ENCODE measurements at regions not wholly inside any gene's neighbourhood (a gene's known extent, or its start where the extent isn't known, plus 50 kb on each side); places are given as distances from the start of the nearest gene placed in this dataset.

DNA sequence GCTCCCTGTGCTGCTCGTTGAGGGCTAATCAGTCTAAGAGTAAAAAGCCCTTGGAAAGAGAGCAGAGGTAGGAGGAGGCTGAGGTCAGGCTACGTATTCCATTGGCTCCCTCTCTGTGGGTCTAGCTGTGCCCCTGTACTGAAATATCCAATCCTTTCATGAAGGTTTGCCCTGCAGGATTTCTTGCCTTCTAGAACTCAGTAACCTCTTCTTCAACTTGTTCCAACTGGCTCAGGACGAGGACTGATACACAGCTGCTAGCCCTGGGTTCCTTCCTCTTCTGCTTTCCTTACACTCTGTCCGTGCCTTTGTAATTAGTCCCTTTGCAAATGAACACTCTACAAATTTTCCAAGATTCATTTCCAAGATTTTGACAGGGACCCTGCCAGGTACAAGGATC lies 560.5 kb downstream of the ACTR3B start:
- Histone ChIP-seq H3K36me3 (no peaks in the 10 kb centered on the region), H3K9me3 (peaks cover 0 to 19% (median 7%) of the 10 kb centered on the region in 8 donors), H3K27me3 (replicated peaks in 1 of 7) (no peaks in the 10 kb centered on the region), H3K27ac (no peak overlapping the region), H3K4me1 (no peaks in the 10 kb centered on the region), H3K4me3 (no peak overlapping the region)
- DNase-seq = no peak
- WGBS, 5 donors = 16 to 37% (median 21%) methylated on average over 4 of the region's 4 CpGs
- intact Hi-C loops (cut with DNase I; ENCODE audit: low total_unique reads) = no loop called here
- TF ChIP-seq POLR2AphosphoS5 (IDR thresholded peaks at IDR 0.05) (no peak), POLR2A (IDR thresholded peaks at IDR 0.05) (no peak)
- TF ChIP-seq, protein P1, sequence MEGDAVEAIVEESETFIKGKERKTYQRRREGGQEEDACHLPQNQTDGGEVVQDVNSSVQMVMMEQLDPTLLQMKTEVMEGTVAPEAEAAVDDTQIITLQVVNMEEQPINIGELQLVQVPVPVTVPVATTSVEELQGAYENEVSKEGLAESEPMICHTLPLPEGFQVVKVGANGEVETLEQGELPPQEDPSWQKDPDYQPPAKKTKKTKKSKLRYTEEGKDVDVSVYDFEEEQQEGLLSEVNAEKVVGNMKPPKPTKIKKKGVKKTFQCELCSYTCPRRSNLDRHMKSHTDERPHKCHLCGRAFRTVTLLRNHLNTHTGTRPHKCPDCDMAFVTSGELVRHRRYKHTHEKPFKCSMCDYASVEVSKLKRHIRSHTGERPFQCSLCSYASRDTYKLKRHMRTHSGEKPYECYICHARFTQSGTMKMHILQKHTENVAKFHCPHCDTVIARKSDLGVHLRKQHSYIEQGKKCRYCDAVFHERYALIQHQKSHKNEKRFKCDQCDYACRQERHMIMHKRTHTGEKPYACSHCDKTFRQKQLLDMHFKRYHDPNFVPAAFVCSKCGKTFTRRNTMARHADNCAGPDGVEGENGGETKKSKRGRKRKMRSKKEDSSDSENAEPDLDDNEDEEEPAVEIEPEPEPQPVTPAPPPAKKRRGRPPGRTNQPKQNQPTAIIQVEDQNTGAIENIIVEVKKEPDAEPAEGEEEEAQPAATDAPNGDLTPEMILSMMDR (IDR thresholded peaks at IDR 0.05 in 8 of 11, conservative IDR thresholded peaks at IDR 0.05 in 3 of 11) = no peak

DNA sequence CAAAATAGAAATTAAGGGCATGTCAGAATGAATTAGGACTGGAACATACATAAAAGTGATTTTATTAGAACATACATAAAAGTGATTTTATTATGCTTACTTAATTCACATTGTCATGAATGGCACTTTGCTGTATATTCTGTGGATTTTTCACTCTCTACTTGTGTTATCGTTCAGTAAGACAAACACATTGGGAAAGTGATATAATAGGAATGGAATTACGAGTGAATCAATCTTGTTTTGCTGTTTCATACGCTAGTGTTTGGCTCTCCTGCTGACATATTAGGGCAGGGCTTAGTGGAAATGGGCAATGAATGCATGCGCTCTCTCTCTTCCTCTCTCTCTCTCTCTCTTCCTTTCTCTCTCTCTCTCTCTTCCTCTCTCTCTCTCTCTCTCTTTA lies 561.1 kb downstream of the ACTR3B start:
- Histone ChIP-seq H3K4me1 (no peaks in the 10 kb centered on the region), H3K36me3 (no peaks in the 10 kb centered on the region), H3K27me3 (replicated peaks in 1 of 7) (no peaks in the 10 kb centered on the region), H3K4me3 (no peak overlapping the region), H3K9me3 (peaks cover 0 to 19% (median 7%) of the 10 kb centered on the region in 8 donors), H3K27ac (no peak overlapping the region)
- no peak for TF ChIP-seq POLR2AphosphoS5 (IDR thresholded peaks at IDR 0.05)
- no peak for TF ChIP-seq POLR2A (IDR thresholded peaks at IDR 0.05)
- TF ChIP-seq, protein P1 (IDR thresholded peaks at IDR 0.05 in 8 of 11, conservative IDR thresholded peaks at IDR 0.05 in 3 of 11) = no peak
- WGBS, 5 donors = 71 to 84% (median 75%) methylated on average over 4 of the region's 4 CpGs
- no peak for DNase-seq
- intact Hi-C loops (cut with DNase I; ENCODE audit: low total_unique reads) = no loop called here

DNA sequence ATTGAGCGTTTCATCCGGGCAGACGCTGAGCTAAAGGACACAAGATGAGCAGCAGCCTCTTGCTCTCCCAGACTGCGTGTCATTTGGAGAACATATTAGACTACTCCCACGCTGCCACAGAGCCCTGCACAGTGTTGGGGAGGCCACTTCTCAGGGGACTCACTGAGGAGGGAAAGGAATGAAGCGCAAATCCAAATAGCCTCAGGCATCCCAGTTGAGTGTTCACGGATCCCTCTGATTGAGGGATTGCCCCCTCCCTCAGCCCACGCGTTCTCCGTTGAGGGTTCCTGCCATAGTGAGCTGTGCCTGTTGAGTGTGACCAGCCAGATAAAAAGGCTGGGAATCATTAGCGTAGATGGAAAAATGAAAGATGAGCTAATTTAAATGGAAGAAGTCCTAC lies 563.4 kb downstream of the ACTR3B start:
- TF ChIP-seq POLR2AphosphoS5 (IDR thresholded peaks at IDR 0.05) = no peak
- TF ChIP-seq, protein P1 (IDR thresholded peaks at IDR 0.05 in 8 of 11, conservative IDR thresholded peaks at IDR 0.05 in 3 of 11) = no peak
- TF ChIP-seq POLR2A (IDR thresholded peaks at IDR 0.05) = no peak
- Histone ChIP-seq H3K4me1 (no peaks in the 10 kb centered on the region), H3K27ac (no peak overlapping the region), H3K9me3 (peaks cover 0 to 27% (median 7%) of the 10 kb centered on the region in 8 donors), H3K36me3 (no peaks in the 10 kb centered on the region), H3K27me3 (replicated peaks in 1 of 7) (no peaks in the 10 kb centered on the region), H3K4me3 (no peak overlapping the region)
- whole genome bisulfite sequencing, 5 donors = 70 to 81% (median 74%) methylated on average over 11 of the region's 11 CpGs
- intact Hi-C loops (cut with DNase I; ENCODE audit: low total_unique reads) = no loop called here
- no peak for DNase-seq

DNA sequence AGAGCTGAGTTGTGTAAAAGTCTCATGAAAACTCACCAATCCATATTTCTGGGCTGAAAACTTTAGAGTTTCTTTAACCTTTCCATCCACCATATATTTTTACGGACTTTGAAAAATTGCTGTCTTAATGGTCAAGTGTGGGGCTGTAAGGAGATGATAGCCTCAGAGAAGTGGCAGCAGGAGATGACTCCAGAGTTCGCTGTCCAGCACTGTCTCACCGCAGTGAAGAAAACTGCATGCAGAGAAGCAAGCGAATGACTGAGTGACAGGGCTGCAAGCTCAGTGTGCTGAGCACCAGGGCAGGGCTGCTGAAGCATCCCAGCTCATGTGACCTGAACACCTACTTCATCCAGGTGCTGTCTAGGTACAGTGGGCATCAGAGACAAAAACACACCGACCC lies 564.5 kb downstream of the ACTR3B start:
- Histone ChIP-seq H3K4me3 (no peak overlapping the region), H3K9me3 (peaks cover 0 to 16% (median 2%) of the 10 kb centered on the region in 8 donors), H3K27me3 (replicated peaks in 1 of 7) (no peaks in the 10 kb centered on the region), H3K36me3 (no peaks in the 10 kb centered on the region), H3K4me1 (no peaks in the 10 kb centered on the region), H3K27ac (no peak overlapping the region)
- no peak for DNase-seq
- 80 to 89% (median 85%) methylated on average over 5 of the region's 5 CpGs for WGBS, 5 donors
- TF ChIP-seq POLR2A (IDR thresholded peaks at IDR 0.05) = no peak
- TF ChIP-seq, protein P1 (IDR thresholded peaks at IDR 0.05 in 8 of 11, conservative IDR thresholded peaks at IDR 0.05 in 3 of 11) = no peak
- TF ChIP-seq POLR2AphosphoS5 (IDR thresholded peaks at IDR 0.05) = no peak
- intact Hi-C loops (cut with DNase I; ENCODE audit: low total_unique reads) = no loop called here

All from spleen (tissue), 11 donors.